ENCODE measurements at regions not wholly inside any gene's neighbourhood (a gene's known extent, or its start where the extent isn't known, plus 50 kb on each side); places are given as distances from the start of the nearest gene placed in this dataset.

DNA sequence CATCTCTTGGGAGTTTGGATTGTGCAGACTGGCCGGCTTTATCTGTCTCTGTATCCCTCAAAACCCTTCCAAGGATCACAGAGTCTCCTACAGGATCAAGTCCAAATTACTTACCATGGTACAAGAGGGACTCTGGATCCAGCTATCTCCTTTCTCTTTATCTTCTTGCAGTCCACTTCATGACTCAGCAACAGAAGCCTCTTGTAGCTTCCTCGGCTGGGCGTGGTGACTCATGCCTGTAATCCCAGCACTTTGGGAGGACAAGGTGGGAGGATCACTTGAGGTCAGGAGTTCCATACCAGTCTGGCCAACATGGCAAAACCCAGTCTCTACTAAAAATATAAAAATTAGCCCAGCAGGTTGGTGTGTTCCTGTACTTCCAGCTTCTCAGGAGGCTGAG, 189.7 kb downstream of the BCAT1 start (continued):
- no peak for TF ChIP-seq MIER1 (IDR thresholded peaks at IDR 0.05; ENCODE audit: low read depth)
- TF ChIP-seq SRSF1 (IDR thresholded peaks at IDR 0.05; ENCODE audit: low read depth, low read length) = no peak
- no peak for TF ChIP-seq ZBTB8A (IDR thresholded peaks at IDR 0.05; ENCODE audit: partially characterized antibody)
- TF ChIP-seq PHB (CRISPR knock-in tag; IDR thresholded peaks at IDR 0.05) = no peak
- TF ChIP-seq, protein P1, sequence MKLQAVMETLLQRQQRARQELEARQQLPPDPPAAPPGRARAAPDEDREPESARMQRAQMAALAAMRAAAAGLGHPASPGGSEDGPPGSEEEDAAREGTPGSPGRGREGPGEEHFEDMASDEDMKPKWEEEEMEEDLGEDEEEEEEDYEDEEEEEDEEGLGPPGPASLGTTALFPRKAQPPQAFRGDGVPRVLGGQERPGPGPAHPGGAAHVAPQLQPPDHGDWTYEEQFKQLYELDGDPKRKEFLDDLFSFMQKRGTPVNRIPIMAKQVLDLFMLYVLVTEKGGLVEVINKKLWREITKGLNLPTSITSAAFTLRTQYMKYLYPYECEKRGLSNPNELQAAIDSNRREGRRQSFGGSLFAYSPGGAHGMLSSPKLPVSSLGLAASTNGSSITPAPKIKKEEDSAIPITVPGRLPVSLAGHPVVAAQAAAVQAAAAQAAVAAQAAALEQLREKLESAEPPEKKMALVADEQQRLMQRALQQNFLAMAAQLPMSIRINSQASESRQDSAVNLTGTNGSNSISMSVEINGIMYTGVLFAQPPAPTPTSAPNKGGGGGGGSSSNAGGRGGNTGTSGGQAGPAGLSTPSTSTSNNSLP (IDR thresholded peaks at IDR 0.05; ENCODE audit: borderline replicate concordance, low read depth, low read length) = no peak
- TF ChIP-seq, protein P2, sequence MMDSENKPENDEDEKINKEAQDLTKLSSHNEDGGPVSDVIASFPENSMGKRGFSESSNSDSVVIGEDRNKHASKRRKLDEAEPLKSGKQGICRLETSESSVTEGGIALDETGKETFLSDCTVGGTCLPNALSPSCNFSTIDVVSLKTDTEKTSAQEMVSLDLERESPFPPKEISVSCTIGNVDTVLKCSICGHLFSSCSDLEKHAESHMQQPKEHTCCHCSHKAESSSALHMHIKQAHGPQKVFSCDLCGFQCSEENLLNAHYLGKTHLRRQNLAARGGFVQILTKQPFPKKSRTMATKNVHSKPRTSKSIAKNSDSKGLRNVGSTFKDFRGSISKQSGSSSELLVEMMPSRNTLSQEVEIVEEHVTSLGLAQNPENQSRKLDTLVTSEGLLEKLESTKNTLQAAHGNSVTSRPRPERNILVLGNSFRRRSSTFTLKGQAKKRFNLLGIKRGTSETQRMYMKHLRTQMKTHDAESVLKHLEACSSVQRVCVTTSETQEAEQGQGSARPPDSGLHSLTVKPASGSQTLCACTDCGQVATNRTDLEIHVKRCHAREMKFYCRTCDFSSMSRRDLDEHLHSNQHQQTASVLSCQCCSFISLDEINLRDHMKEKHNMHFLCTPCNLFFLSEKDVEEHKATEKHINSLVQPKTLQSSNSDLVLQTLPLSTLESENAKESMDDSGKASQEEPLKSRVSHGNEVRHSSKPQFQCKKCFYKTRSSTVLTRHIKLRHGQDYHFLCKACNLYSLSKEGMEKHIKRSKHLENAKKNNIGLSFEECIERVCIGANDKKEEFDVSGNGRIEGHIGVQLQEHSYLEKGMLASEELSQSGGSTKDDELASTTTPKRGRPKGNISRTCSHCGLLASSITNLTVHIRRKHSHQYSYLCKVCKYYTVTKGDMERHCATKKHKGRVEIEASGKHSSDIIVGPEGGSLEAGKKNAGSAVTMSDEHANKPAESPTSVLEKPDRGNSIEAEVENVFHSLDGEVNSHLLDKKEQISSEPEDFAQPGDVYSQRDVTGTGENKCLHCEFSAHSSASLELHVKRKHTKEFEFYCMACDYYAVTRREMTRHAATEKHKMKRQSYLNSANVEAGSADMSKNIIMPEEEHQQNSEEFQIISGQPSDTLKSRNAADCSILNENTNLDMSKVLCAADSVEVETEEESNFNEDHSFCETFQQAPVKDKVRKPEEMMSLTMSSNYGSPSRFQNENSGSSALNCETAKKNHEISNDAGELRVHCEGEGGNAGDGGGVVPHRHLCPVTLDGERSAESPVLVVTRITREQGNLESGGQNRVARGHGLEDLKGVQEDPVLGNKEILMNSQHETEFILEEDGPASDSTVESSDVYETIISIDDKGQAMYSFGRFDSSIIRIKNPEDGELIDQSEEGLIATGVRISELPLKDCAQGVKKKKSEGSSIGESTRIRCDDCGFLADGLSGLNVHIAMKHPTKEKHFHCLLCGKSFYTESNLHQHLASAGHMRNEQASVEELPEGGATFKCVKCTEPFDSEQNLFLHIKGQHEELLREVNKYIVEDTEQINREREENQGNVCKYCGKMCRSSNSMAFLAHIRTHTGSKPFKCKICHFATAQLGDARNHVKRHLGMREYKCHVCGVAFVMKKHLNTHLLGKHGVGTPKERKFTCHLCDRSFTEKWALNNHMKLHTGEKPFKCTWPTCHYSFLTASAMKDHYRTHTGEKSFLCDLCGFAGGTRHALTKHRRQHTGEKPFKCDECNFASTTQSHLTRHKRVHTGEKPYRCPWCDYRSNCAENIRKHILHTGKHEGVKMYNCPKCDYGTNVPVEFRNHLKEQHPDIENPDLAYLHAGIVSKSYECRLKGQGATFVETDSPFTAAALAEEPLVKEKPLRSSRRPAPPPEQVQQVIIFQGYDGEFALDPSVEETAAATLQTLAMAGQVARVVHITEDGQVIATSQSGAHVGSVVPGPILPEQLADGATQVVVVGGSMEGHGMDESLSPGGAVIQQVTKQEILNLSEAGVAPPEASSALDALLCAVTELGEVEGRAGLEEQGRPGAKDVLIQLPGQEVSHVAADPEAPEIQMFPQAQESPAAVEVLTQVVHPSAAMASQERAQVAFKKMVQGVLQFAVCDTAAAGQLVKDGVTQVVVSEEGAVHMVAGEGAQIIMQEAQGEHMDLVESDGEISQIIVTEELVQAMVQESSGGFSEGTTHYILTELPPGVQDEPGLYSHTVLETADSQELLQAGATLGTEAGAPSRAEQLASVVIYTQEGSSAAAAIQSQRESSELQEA (IDR thresholded peaks at IDR 0.05; ENCODE audit: low read depth) = no peak
- TF ChIP-seq ZKSCAN1 (IDR thresholded peaks at IDR 0.05; ENCODE audit: low read depth, low read length) = no peak
- TF ChIP-seq ZNF551 (CRISPR knock-in tag; IDR thresholded peaks at IDR 0.05) = no peak
- no peak for TF ChIP-seq NONO (IDR thresholded peaks at IDR 0.05; ENCODE audit: low read depth in 2 of 2, low read length in 1 of 2)
- TF ChIP-seq MAFG (tag; conservative IDR thresholded peaks at IDR 0.05) = peak; percentile 77
- TF ChIP-seq ELF4 (CRISPR knock-in tag; IDR thresholded peaks at IDR 0.05) = no peak
- TF ChIP-seq SMAD1 (IDR thresholded peaks at IDR 0.05; ENCODE audit: low read depth, low read length, partially characterized antibody) = no peak
- TF ChIP-seq, protein P3, sequence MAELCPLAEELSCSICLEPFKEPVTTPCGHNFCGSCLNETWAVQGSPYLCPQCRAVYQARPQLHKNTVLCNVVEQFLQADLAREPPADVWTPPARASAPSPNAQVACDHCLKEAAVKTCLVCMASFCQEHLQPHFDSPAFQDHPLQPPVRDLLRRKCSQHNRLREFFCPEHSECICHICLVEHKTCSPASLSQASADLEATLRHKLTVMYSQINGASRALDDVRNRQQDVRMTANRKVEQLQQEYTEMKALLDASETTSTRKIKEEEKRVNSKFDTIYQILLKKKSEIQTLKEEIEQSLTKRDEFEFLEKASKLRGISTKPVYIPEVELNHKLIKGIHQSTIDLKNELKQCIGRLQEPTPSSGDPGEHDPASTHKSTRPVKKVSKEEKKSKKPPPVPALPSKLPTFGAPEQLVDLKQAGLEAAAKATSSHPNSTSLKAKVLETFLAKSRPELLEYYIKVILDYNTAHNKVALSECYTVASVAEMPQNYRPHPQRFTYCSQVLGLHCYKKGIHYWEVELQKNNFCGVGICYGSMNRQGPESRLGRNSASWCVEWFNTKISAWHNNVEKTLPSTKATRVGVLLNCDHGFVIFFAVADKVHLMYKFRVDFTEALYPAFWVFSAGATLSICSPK (IDR thresholded peaks at IDR 0.05; ENCODE audit: borderline replicate concordance) = no peak
- no peak for TF ChIP-seq MAZ (CRISPR knock-in tag; conservative IDR thresholded peaks at IDR 0.05 in 1 of 2, IDR thresholded peaks at IDR 0.05 in 1 of 2)
- TF ChIP-seq, protein P4, sequence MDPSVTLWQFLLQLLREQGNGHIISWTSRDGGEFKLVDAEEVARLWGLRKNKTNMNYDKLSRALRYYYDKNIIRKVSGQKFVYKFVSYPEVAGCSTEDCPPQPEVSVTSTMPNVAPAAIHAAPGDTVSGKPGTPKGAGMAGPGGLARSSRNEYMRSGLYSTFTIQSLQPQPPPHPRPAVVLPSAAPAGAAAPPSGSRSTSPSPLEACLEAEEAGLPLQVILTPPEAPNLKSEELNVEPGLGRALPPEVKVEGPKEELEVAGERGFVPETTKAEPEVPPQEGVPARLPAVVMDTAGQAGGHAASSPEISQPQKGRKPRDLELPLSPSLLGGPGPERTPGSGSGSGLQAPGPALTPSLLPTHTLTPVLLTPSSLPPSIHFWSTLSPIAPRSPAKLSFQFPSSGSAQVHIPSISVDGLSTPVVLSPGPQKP (CRISPR knock-in tag; IDR thresholded peaks at IDR 0.05) = no peak
- TF ChIP-seq ZNF347 (CRISPR knock-in tag; IDR thresholded peaks at IDR 0.05; ENCODE audit: low read depth) = no peak
- TF ChIP-seq ZNF785 (CRISPR knock-in tag; IDR thresholded peaks at IDR 0.05) = no peak
